Lower leg skin (tissue), 4 donors: ENCODE measurements at regions not wholly inside any gene's neighbourhood (a gene's known extent, or its start where the extent isn't known, plus 50 kb on each side); places are given as distances from the start of the nearest gene placed in this dataset.
A peak's percentile ranks its signal among the peaks of the same experiment; 100 is the strongest.

Experiments
- DNase-seq, 2 donors: peaks; one replicate each; pipeline ENCODE4 v3.0.0-alpha.2; 2019; ENCODE audit warnings: low spot score in 2 of 2
- H3K4me3 ChIP-seq: fragments of 200-600 bp; sonication (generic); 2 replicates; pipeline ENCODE4 v1.5.1; 2017; ENCODE audit warnings: mild to moderate bottlenecking, low read depth; ENCODE audit not compliant: poor library complexity, severe bottlenecking
- CTCF ChIP-seq, 3 donors: fragments of 450-650 bp; IDR thresholded peaks; one replicate each; pipeline ENCODE4 v1.5.1; 2016; ENCODE audit warnings: antibody characterized with exemption in 3 of 3, mild to moderate bottlenecking in 3 of 3, moderate library complexity in 2 of 3
- POLR2A ChIP-seq, 2 donors: fragments of 450-650 bp; IDR thresholded peaks; one replicate each; pipeline ENCODE4 v1.6.1; 2016 to 2017; ENCODE audit warnings: antibody characterized with exemption in 2 of 2, mild to moderate bottlenecking in 1 of 2, moderate library complexity in 1 of 2
- WGBS, 2 donors: methylation state at CpG; one replicate each; pipeline ENCODE4 v1.1.5; 2018; 5-methylcytosine and 5-hydroxymethylcytosine counted together
- intact Hi-C: fragments of 100-400 bp; cut with DNase I; formaldehyde crosslinking; loops from one replicate; pipeline ENCODE4 v1.15.0; 2023; ENCODE audit warnings: low total_unique reads

- peak in 1 of 2 donors; percentile 76 for DNase-seq
- intact Hi-C loops, result no loop called here
- TF ChIP-seq CTCF (IDR thresholded peaks at IDR 0.05), result no peak
- TF ChIP-seq POLR2A (IDR thresholded peaks at IDR 0.05), result no peak
- no peak overlapping the region for H3K4me3 ChIP-seq
- 80 to 84% methylated on average over 7 of the region's 7 CpGs for WGBS, 2 donors
These were observed 259.5 kb upstream of the JARID2 start for GRCh38 chr6:14986370-14986769.

GRCh38 chr6:14987490-14987889 is 258.4 kb upstream of the JARID2 start:
- WGBS, 2 donors, result 85 to 86% methylated on average over 4 of the region's 4 CpGs
- DNase-seq, result no peak
- intact Hi-C loops, result no loop called here
- no peak for TF ChIP-seq POLR2A (IDR thresholded peaks at IDR 0.05)
- no peak for TF ChIP-seq CTCF (IDR thresholded peaks at IDR 0.05)
- H3K4me3 ChIP-seq, result no peak overlapping the region

GRCh38 chr6:14992382-14992781 is 253.5 kb upstream of the JARID2 start:
- H3K4me3 ChIP-seq, result no peak overlapping the region
- TF ChIP-seq CTCF (IDR thresholded peaks at IDR 0.05), result no peak
- no peak for TF ChIP-seq POLR2A (IDR thresholded peaks at IDR 0.05)
- DNase-seq, result peak in 1 of 2 donors; percentile 18
- intact Hi-C loops, result no loop called here
- 89 to 95% methylated on average over 3 of the region's 3 CpGs for WGBS, 2 donors

- 69 to 85% methylated on average over 5 of the region's 5 CpGs for WGBS, 2 donors
- peak in 1 of 2 donors; percentile 43 for DNase-seq
- intact Hi-C loops, result no loop called here
- TF ChIP-seq POLR2A (IDR thresholded peaks at IDR 0.05), result no peak
- no peak for TF ChIP-seq CTCF (IDR thresholded peaks at IDR 0.05)
- H3K4me3 ChIP-seq, result no peak overlapping the region
These were observed 250.7 kb upstream of the JARID2 start for GRCh38 chr6:14995208-14995607.

GRCh38 chr6:14995966-14996602 is 249.8 kb upstream of the JARID2 start:
- DNase-seq, result no peak
- 92 to 96% methylated on average over 12 of the region's 12 CpGs for WGBS, 2 donors
- TF ChIP-seq POLR2A (IDR thresholded peaks at IDR 0.05), result no peak
- no peak for TF ChIP-seq CTCF (IDR thresholded peaks at IDR 0.05)
- H3K4me3 ChIP-seq, result no peak overlapping the region
- intact Hi-C loops, result no loop called here

GRCh38 chr6:14996892-14997291 is 249.0 kb upstream of the JARID2 start:
- H3K4me3 ChIP-seq, result no peak overlapping the region
- intact Hi-C loops, result no loop called here
- TF ChIP-seq POLR2A (IDR thresholded peaks at IDR 0.05) (no peak), CTCF (IDR thresholded peaks at IDR 0.05) (no peak)
- DNase-seq, result no peak
- WGBS, 2 donors, result 56 to 63% methylated on average over 4 of the region's 4 CpGs
